Erythroblast (primary cell): ENCODE measurements at regions not wholly inside any gene's neighbourhood (a gene's known extent, or its start where the extent isn't known, plus 50 kb on each side); places are given as distances from the start of the nearest gene placed in this dataset.

Experiments used
- DNase-seq, 2 experiments: peaks; one replicate each; lab custom pipeline; 2025; lab: John Stamatoyannopoulos, UW
- GATA1 ChIP-seq: IDR thresholded peaks from 2 replicates; pipeline ENCODE4 v1.6.1; 2011; ENCODE audit warnings: low read depth, mild to moderate bottlenecking, control low read depth, low read length, moderate library complexity
- POLR2A ChIP-seq: IDR thresholded peaks from 2 replicates; pipeline ENCODE4 v1.6.1; 2011; ENCODE audit warnings: mild to moderate bottlenecking, low read length

- TF ChIP-seq POLR2A (no peak), GATA1 (no peak)
- no peak for DNase-seq
Observed at GRCh38 chr2:2892378-2892777, 485.2 kb downstream of the EIPR1 start.

GRCh38 chr2:2890901-2891300 is 486.7 kb downstream of the EIPR1 start:
- no peak for DNase-seq
- no peak for TF ChIP-seq POLR2A
- no peak for TF ChIP-seq GATA1

GRCh38 chr2:2890246-2890645 is 487.4 kb downstream of the EIPR1 start:
- DNase-seq: no peak

GRCh38 chr2:2889646-2890045 is 488.0 kb downstream of the EIPR1 start:
- no peak for DNase-seq
- no peak for TF ChIP-seq GATA1
- no peak for TF ChIP-seq POLR2A

More at GRCh38 chr2:2890246-2890645, 487.4 kb downstream of the EIPR1 start:
- no peak for TF ChIP-seq POLR2A
- TF ChIP-seq GATA1: no peak

GRCh38 chr2:2889141-2889540 is 488.5 kb downstream of the EIPR1 start:
- DNase-seq: no peak

GRCh38 chr2:2887772-2888387 is 489.7 kb downstream of the EIPR1 start:
- no peak for TF ChIP-seq GATA1
- TF ChIP-seq POLR2A: no peak
- no peak for DNase-seq

More at GRCh38 chr2:2889141-2889540, 488.5 kb downstream of the EIPR1 start:
- TF ChIP-seq POLR2A (no peak), GATA1 (no peak)

GRCh38 chr2:2886922-2887321 is 490.7 kb downstream of the EIPR1 start:
- no peak for TF ChIP-seq GATA1
- no peak for TF ChIP-seq POLR2A
- no peak for DNase-seq

GRCh38 chr2:2881499-2881898 is 496.1 kb downstream of the EIPR1 start:
- no peak for DNase-seq
- TF ChIP-seq GATA1 (no peak), POLR2A (no peak)

- DNase-seq: no peak
Observed at GRCh38 chr2:2880938-2881337, 496.7 kb downstream of the EIPR1 start.

GRCh38 chr2:2879781-2880180 is 497.8 kb downstream of the EIPR1 start:
- TF ChIP-seq GATA1: no peak
- no peak for TF ChIP-seq POLR2A
- DNase-seq: no peak

More at GRCh38 chr2:2880938-2881337, 496.7 kb downstream of the EIPR1 start:
- TF ChIP-seq POLR2A (no peak), GATA1 (no peak)

GRCh38 chr2:2879071-2879470 is 498.5 kb downstream of the EIPR1 start:
- no peak for DNase-seq
- TF ChIP-seq GATA1 (no peak), POLR2A (no peak)

GRCh38 chr2:2877427-2877826 is 500.2 kb downstream of the EIPR1 start:
- no peak for TF ChIP-seq GATA1
- TF ChIP-seq POLR2A: no peak
- no peak for DNase-seq

GRCh38 chr2:2876331-2877221 is 501.0 kb downstream of the EIPR1 start:
- DNase-seq: no peak
- TF ChIP-seq GATA1 (no peak), POLR2A (no peak)

GRCh38 chr2:2875831-2876230 is 501.8 kb downstream of the EIPR1 start:
- no peak for DNase-seq
- TF ChIP-seq POLR2A: no peak
